Peyer's patch (tissue), 4 donors: ENCODE measurements at regions not wholly inside any gene's neighbourhood (a gene's known extent, or its start where the extent isn't known, plus 50 kb on each side); places are given as distances from the start of the nearest gene placed in this dataset.

Experiments used
- DNase-seq, 3 donors: peaks; one replicate each; pipeline ENCODE4 v3.0.0-alpha.2; 2017 to 2019
- H3K27ac ChIP-seq, 4 donors: fragments of 200-600 bp; sonication (generic); one replicate each; pipeline ENCODE4 v1.5.1; 2016 to 2019
- H3K27me3 ChIP-seq, 2 donors: fragments of 200-600 bp; sonication (generic); one replicate each; pipeline ENCODE4 v1.5.1; 2019
- H3K36me3 ChIP-seq, 3 donors: fragments of 200-600 bp; sonication (generic); one replicate each; pipeline ENCODE4 v1.5.1; 2016 to 2019
- H3K4me1 ChIP-seq, 4 donors: fragments of 200-600 bp; sonication (generic); one replicate each; pipeline ENCODE4 v1.5.1; 2016 to 2019
- H3K4me3 ChIP-seq, 4 donors: fragments of 200-600 bp; sonication (generic); 1 replicate in 3 of 4; 2 replicates in 1 of 4; pipeline ENCODE4 v1.5.1; 2016 to 2019; ENCODE audit warnings: mild to moderate bottlenecking in 1 of 4
- H3K9me3 ChIP-seq, 4 donors: fragments of 200-600 bp; sonication (generic); one replicate each; pipeline ENCODE4 v1.5.1; 2016 to 2019; ENCODE audit warnings: mild to moderate bottlenecking in 1 of 4
- CTCF ChIP-seq, 6 experiments: fragments of 450-650 bp in 4 of 6; fragments of 200-600 bp in 2 of 6; sonication (generic) in 1 of 6; IDR thresholded peaks; one replicate each; pipeline ENCODE4 v1.5.1; 2017 to 2019; ENCODE audit warnings: antibody characterized with exemption in 6 of 6, mild to moderate bottlenecking in 3 of 6, moderate library complexity in 1 of 6
- POLR2A ChIP-seq, 2 donors: fragments of 450-650 bp; IDR thresholded peaks; one replicate each; pipeline ENCODE4 v1.5.1; 2017; ENCODE audit warnings: antibody characterized with exemption in 2 of 2, mild to moderate bottlenecking in 2 of 2, moderate library complexity in 2 of 2

- no peak for DNase-seq
- H3K36me3 ChIP-seq = no peaks in the 10 kb centered on the region
- no peaks in the 10 kb centered on the region for H3K27me3 ChIP-seq
- H3K9me3 ChIP-seq = no peaks in the 10 kb centered on the region
- no peaks in the 10 kb centered on the region for H3K4me1 ChIP-seq
- TF ChIP-seq POLR2A (IDR thresholded peaks at IDR 0.05) (no peak), CTCF (IDR thresholded peaks at IDR 0.05) (no peak)
- H3K27ac ChIP-seq = no peak overlapping the region
- no peak overlapping the region for H3K4me3 ChIP-seq
Measured at GRCh38 chr3:146382386-146382785, 87.0 kb downstream of the PLSCR2 start.

DNA sequence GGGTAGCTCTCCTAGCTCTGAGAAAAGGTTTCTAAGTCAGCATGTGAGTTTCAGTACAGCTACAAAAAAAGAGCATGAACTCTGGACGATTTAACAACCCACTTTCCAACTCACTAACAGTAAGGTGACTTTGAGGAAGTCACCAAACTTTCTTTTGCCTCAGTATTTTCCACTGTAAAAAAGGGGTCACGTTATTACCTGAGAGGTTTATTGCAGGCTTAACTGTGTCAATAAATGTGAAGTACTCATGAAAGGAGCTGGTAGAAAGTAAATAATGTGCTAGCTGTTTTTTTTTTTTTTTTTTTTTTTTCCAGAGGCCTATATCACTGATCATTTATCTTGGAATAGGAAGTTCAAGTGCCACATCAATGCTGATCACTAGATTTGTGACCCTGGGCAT, 89.3 kb downstream of the PLSCR2 start:
- Histone ChIP-seq H3K9me3 (no peaks in the 10 kb centered on the region), H3K27me3 (no peaks in the 10 kb centered on the region), H3K4me3 (no peak overlapping the region), H3K36me3 (no peaks in the 10 kb centered on the region), H3K4me1 (no peaks in the 10 kb centered on the region), H3K27ac (no peak overlapping the region)
- no peak for DNase-seq
- no peak for TF ChIP-seq POLR2A (IDR thresholded peaks at IDR 0.05)
- TF ChIP-seq CTCF (IDR thresholded peaks at IDR 0.05) = no peak

GRCh38 chr3:146375219-146375618, 94.1 kb downstream of the PLSCR2 start:
- DNase-seq = no peak
- H3K27ac ChIP-seq = no peak overlapping the region
- H3K4me3 ChIP-seq = no peak overlapping the region
- H3K4me1 ChIP-seq = no peaks in the 10 kb centered on the region
- peaks cover 0 to 2% (median 0%) of the 10 kb centered on the region in 4 donors for H3K9me3 ChIP-seq
- no peak for TF ChIP-seq POLR2A (IDR thresholded peaks at IDR 0.05)
- TF ChIP-seq CTCF (IDR thresholded peaks at IDR 0.05) = no peak
- no peaks in the 10 kb centered on the region for H3K36me3 ChIP-seq
- H3K27me3 ChIP-seq = no peaks in the 10 kb centered on the region

- TF ChIP-seq CTCF (IDR thresholded peaks at IDR 0.05) (no peak), POLR2A (IDR thresholded peaks at IDR 0.05) (no peak)
- Histone ChIP-seq H3K27ac (no peak overlapping the region), H3K9me3 (peaks cover 0 to 2% (median 0%) of the 10 kb centered on the region in 4 donors), H3K4me1 (no peaks in the 10 kb centered on the region), H3K36me3 (no peaks in the 10 kb centered on the region), H3K27me3 (no peaks in the 10 kb centered on the region), H3K4me3 (no peak overlapping the region)
- DNase-seq = no peak
Measured at GRCh38 chr3:146374146-146374545, 95.2 kb downstream of the PLSCR2 start.

DNA sequence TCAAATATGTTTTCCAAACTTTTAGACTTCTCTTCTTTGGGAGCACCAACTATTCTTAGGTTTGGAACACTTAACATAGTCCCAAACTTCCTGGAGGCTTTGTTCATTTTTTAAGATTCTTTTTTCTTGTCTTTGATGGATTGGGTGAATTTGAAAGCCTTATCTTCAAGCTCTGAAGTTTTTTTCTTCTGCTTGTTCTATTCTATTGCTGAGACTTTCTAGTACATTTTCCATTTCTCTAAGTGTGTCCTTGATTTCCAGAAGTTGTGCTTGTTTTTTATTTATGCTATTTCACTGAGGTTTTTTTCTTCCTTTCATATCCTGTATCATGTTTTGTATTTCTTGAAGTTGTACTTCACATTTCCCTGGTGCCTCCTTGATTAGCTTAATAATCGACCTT, 97.5 kb downstream of the PLSCR2 start:
- H3K4me1 ChIP-seq = no peaks in the 10 kb centered on the region
- no peak for DNase-seq
- TF ChIP-seq CTCF (IDR thresholded peaks at IDR 0.05) = no peak
- TF ChIP-seq POLR2A (IDR thresholded peaks at IDR 0.05) = no peak
- H3K36me3 ChIP-seq = no peaks in the 10 kb centered on the region
- no peak overlapping the region for H3K4me3 ChIP-seq
- H3K27me3 ChIP-seq = no peaks in the 10 kb centered on the region
- H3K9me3 ChIP-seq = peaks cover 0 to 2% (median 0%) of the 10 kb centered on the region in 4 donors
- no peak overlapping the region for H3K27ac ChIP-seq

DNA sequence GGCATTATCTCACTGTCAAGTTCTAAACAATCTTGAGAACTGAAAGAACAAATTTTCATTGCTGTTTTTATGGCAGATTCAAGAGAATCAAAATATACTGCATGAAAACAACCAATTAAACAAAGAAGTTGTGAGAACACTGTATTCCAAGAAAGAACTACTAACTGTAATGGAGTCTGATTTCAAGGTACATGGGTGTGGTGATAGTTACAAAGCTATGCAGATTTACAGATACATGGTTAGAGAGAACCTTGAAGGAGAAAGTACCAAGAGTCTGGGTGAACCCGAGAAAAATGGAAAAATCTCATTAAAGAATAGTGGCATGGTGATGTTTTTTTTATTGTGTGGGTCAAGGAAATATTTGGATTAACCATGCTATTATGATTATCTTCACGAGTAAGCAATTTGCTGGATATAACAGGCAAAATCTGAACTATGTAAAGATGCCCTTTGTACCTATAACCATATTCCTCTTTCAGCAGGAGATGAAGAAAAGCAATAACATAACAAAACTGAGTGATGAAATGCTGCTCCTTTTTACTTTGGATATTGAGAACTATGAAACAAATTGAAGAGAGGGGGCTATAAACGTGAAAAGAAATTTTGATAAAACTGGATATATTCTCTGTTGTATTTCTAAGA, 100.4 kb downstream of the PLSCR2 start:
- H3K4me1 ChIP-seq = no peaks in the 10 kb centered on the region
- H3K27me3 ChIP-seq = no peaks in the 10 kb centered on the region
- H3K36me3 ChIP-seq = no peaks in the 10 kb centered on the region
- H3K4me3 ChIP-seq = no peak overlapping the region
- H3K27ac ChIP-seq = no peak overlapping the region
- no peak for TF ChIP-seq CTCF (IDR thresholded peaks at IDR 0.05)
- TF ChIP-seq POLR2A (IDR thresholded peaks at IDR 0.05) = no peak
- no peak for DNase-seq
- peaks cover 0 to 2% (median 0%) of the 10 kb centered on the region in 4 donors for H3K9me3 ChIP-seq
